ENCODE measurements at regions not wholly inside any gene's neighbourhood (a gene's known extent, or its start where the extent isn't known, plus 50 kb on each side); places are given as distances from the start of the nearest gene placed in this dataset.
"Not testable (repeated sequence)": the region's sequence is repeated elsewhere in the genome, so short reads cannot be mapped to it uniquely, and the experiment has no call there.

DNA sequence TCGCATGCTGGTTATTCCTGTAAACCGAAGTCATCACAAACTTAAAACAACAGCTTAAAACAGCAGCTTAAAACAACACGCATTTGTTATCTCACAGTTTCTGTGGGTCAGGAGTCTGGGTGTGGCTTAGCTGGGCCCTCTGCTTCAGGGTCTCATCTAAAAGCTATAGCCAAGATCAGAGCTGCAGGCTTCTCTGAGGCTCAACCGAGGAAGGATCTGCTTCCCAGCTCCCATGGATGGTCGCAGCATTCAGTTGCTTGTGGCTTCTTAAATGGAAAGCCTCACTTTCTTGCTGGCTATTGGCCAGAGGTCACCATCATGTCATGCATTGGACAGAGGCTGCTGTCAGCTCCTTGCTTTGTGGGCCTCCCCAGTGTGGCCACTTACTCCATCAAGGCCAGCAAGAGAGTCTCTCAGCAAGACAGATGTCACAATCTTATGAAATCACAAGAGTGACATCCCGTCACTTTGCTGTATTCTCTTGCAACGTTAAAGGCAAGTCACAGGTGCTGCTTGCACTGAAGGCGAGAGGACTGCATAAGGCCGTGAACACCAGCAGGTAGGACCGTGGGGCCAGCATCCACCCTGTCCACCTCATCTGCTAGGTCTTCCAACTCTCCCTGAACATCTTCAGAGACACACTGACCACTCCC is 117.9 kb upstream of the TNRC6C start:
- TF ChIP-seq, protein P1, sequence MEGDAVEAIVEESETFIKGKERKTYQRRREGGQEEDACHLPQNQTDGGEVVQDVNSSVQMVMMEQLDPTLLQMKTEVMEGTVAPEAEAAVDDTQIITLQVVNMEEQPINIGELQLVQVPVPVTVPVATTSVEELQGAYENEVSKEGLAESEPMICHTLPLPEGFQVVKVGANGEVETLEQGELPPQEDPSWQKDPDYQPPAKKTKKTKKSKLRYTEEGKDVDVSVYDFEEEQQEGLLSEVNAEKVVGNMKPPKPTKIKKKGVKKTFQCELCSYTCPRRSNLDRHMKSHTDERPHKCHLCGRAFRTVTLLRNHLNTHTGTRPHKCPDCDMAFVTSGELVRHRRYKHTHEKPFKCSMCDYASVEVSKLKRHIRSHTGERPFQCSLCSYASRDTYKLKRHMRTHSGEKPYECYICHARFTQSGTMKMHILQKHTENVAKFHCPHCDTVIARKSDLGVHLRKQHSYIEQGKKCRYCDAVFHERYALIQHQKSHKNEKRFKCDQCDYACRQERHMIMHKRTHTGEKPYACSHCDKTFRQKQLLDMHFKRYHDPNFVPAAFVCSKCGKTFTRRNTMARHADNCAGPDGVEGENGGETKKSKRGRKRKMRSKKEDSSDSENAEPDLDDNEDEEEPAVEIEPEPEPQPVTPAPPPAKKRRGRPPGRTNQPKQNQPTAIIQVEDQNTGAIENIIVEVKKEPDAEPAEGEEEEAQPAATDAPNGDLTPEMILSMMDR (conservative IDR thresholded peaks at IDR 0.05; ENCODE audit: low read depth, low read length) = no peak
- H3K4me3 ChIP-seq (ENCODE audit: low read depth, low read length) = no peak overlapping the region
- DNase-seq (ENCODE audit: low read depth) = no peak

GRCh38 chr17:77841742-77842527 is 116.6 kb upstream of the TNRC6C start:
- DNase-seq (ENCODE audit: low read depth) = no peak
- no peak overlapping the region for H3K4me3 ChIP-seq (ENCODE audit: low read depth, low read length)
- TF ChIP-seq, protein P1 (conservative IDR thresholded peaks at IDR 0.05; ENCODE audit: low read depth, low read length) = no peak

DNA sequence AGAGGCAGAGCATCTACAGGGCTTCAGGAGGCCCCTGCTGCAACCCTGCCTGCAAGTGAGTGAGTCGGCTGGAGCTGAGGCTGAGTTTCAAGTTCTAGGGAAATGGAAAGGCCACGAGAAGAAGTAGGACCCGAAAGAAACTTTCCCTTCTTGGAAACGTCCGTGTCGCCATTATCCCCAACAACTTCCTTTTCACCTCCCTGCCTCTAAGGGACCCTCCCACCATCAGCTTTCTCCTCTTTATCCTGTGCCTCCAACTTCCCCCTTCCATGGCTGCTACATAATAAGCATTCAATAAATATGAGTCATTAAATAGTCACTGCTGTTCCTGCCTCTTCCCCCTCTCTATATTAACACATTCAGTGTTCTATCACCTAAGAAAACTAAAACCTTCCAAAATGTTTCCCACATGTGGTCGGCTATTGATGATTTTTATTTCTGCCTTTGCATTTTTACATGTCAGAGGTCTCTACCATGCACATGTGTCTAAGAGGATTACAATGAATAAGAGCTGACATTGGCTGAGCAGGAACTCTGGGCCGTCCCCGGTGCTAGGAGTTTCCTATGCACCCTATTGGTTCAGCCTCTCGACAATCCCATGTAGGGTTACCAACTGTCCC is 115.9 kb upstream of the TNRC6C start:
- peak; percentile 28 for DNase-seq (ENCODE audit: low read depth)
- H3K4me3 ChIP-seq (ENCODE audit: low read depth, low read length) = no peak overlapping the region
- TF ChIP-seq, protein P1 (conservative IDR thresholded peaks at IDR 0.05; ENCODE audit: low read depth, low read length) = no peak

DNA sequence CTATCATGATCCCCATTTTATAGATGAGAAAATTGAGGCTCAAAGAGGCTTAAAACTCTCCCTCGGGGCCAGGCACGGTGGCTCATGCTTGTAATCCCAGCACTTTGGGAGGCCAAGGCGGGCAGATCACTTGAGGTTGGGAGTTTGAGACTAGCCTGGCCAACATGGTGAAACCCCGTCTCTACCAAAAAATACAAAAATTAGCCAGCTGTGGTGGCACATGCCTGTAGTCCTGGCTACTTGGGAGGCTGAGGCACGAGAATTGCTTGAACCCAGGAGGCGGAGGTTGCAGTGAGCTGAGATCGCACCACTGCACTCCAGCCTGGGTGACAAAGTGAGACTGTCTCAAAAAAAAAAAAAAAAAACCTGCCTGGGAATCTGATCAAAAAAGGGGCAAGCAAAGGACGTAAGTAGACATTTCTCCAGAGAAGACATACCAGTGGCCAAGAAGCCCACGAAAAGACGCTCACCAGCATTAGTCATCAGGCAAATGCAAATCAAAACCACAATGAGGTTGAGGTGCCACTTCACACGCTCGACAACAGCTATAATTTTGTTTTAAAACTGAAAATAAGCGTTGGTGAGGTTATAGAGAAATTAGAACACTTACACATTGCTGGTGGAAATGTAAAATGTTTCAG is 115.1 kb upstream of the TNRC6C start:
- not testable (repeated sequence) for H3K4me3 ChIP-seq (ENCODE audit: low read depth, low read length)
- peak; percentile 70 for DNase-seq (ENCODE audit: low read depth)

GRCh38 chr17:77843896-77844295 is 114.6 kb upstream of the TNRC6C start:
- H3K4me3 ChIP-seq (ENCODE audit: low read depth, low read length) = no peak overlapping the region
- DNase-seq (ENCODE audit: low read depth) = no peak
- TF ChIP-seq, protein P1 (conservative IDR thresholded peaks at IDR 0.05; ENCODE audit: low read depth, low read length) = no peak

DNA sequence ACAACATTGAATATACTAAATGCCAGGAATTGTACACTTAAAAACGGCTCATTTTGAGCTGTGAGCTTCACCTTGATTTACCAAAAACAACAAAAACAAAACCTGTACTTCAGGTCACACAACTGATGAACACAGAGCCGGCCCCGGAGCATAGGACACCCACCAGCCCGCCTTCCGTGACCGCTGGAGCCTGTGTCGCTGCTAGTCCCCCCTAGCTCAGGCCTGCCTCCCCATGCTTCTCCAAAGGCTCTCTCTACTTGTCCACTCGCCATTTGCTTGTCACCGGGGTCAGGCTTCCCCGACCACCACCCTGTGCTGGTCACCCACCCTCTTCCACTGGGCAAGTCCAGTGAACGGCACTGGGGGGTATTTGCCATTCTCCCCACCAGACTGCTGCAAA is 113.8 kb upstream of the TNRC6C start:
- no peak for DNase-seq (ENCODE audit: low read depth)
- H3K4me3 ChIP-seq (ENCODE audit: low read depth, low read length) = no peak overlapping the region
- TF ChIP-seq, protein P1 (conservative IDR thresholded peaks at IDR 0.05; ENCODE audit: low read depth, low read length) = no peak

DNA sequence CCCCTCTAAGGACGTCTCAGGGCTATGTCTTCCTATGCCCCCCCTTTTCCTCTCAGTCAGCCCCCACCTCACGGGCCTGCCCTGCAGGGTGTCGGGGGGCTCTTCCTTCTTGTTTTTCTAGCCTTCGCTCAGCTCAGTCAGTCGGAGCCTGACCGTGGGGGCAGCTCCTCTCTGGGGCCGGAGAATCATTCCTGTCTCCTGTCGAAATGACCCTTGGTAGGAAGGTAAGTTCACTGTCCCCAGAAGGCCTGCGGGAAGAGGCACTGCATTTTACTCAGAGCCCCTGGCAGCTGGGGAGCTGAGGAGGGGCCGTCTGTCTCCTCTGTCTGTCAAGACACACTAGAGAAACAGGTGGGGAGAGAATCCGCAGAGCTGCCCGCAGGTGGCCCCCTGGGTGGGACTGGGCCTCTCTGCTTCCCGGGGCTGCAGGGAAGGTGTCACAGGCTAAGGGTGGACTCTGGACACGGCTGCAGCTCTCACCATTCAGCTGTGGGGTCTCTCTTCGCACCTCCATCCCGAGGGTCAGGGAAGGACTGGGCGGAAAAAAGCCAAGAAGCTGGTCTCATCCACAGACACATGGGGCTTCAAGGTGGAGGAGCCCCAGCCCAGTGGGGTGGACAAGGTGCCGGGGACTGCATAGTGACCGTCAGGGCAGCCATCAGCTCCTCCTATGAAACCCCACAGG is 112.8 kb upstream of the TNRC6C start:
- TF ChIP-seq, protein P1 (conservative IDR thresholded peaks at IDR 0.05; ENCODE audit: low read depth, low read length) = no peak
- DNase-seq (ENCODE audit: low read depth) = no peak
- no peak overlapping the region for H3K4me3 ChIP-seq (ENCODE audit: low read depth, low read length)
